Cardiac muscle cell (in vitro differentiated cells and primary cell): ENCODE measurements at regions not wholly inside any gene's neighbourhood (a gene's known extent, or its start where the extent isn't known, plus 50 kb on each side); places are given as distances from the start of the nearest gene placed in this dataset.

ENCODE experiments used
- DNase-seq, 2 donors: peaks; one replicate each; pipeline versions ENCODE4 v3.0.0 to v3.0.0-alpha.2; 2010 to 2017; ENCODE audit warnings: low read depth in 1 of 2, low spot score in 1 of 2
- H3K27ac ChIP-seq: fragments of 200-600 bp; sonication (generic); 2 replicates; pipeline ENCODE4 v1.5.1; 2016
- H3K27me3 ChIP-seq: fragments of 200-600 bp; sonication (generic); 2 replicates; pipeline ENCODE4 v1.6.0; 2016; ENCODE audit warnings: control low read depth
- H3K36me3 ChIP-seq: fragments of 200-600 bp; sonication (generic); 2 replicates; pipeline ENCODE4 v1.5.1; 2016; ENCODE audit warnings: control low read depth
- H3K4me1 ChIP-seq: fragments of 200-600 bp; sonication (generic); 2 replicates; pipeline ENCODE4 v1.8.1; 2017; ENCODE audit warnings: low read depth, mild to moderate bottlenecking, mixed run types
- H3K4me3 ChIP-seq: fragments of 200-600 bp; sonication (generic); 2 replicates; pipeline ENCODE4 v1.5.1; 2016; ENCODE audit warnings: mild to moderate bottlenecking
- H3K9me3 ChIP-seq: fragments of 200-600 bp; sonication (generic); 2 replicates; pipeline ENCODE4 v1.5.1; 2017; ENCODE audit warnings: low read depth, mild to moderate bottlenecking, control low read depth
- CTCF ChIP-seq: IDR thresholded peaks from 2 replicates; pipeline ENCODE4 v1.5.1; 2012; ENCODE audit warnings: low read depth, mild to moderate bottlenecking, low read length

GRCh38 chr11:134637091-134638015, 225.3 kb upstream of the B3GAT1 start:
- no peaks in the 10 kb centered on the region for H3K4me1 ChIP-seq
- no peaks in the 10 kb centered on the region for H3K36me3 ChIP-seq
- no peak for DNase-seq
- no peaks in the 10 kb centered on the region for H3K27me3 ChIP-seq
- H3K27ac ChIP-seq: no peak overlapping the region
- H3K9me3 ChIP-seq: no peaks in the 10 kb centered on the region
- no peak overlapping the region for H3K4me3 ChIP-seq
- no peak for TF ChIP-seq CTCF

GRCh38 chr11:134636071-134636470, 224.0 kb upstream of the B3GAT1 start:
- Histone ChIP-seq H3K27ac (no peak overlapping the region), H3K4me1 (no peaks in the 10 kb centered on the region), H3K36me3 (no peaks in the 10 kb centered on the region), H3K27me3 (no peaks in the 10 kb centered on the region), H3K4me3 (no peak overlapping the region), H3K9me3 (no peaks in the 10 kb centered on the region)
- TF ChIP-seq CTCF: no peak
- DNase-seq: no peak

- Histone ChIP-seq H3K4me1 (no peaks in the 10 kb centered on the region), H3K4me3 (no peak overlapping the region), H3K9me3 (no peaks in the 10 kb centered on the region), H3K27me3 (no peaks in the 10 kb centered on the region), H3K27ac (no peak overlapping the region), H3K36me3 (no peaks in the 10 kb centered on the region)
- DNase-seq: peak in 1 of 2 donors; percentile 41
- no peak for TF ChIP-seq CTCF
Measured at GRCh38 chr11:134634897-134635831, 223.1 kb upstream of the B3GAT1 start.

GRCh38 chr11:134633276-134633675, 221.2 kb upstream of the B3GAT1 start:
- H3K27me3 ChIP-seq: no peaks in the 10 kb centered on the region
- no peaks in the 10 kb centered on the region for H3K36me3 ChIP-seq
- no peak for DNase-seq
- H3K4me1 ChIP-seq: no peaks in the 10 kb centered on the region
- no peak for TF ChIP-seq CTCF
- H3K9me3 ChIP-seq: no peaks in the 10 kb centered on the region
- H3K27ac ChIP-seq: no peak overlapping the region
- H3K4me3 ChIP-seq: no peak overlapping the region

GRCh38 chr11:134632347-134633119, 220.5 kb upstream of the B3GAT1 start:
- H3K27ac ChIP-seq: no peak overlapping the region
- no peak overlapping the region for H3K4me3 ChIP-seq
- no peaks in the 10 kb centered on the region for H3K27me3 ChIP-seq
- H3K9me3 ChIP-seq: no peaks in the 10 kb centered on the region
- no peak for TF ChIP-seq CTCF
- no peak for DNase-seq
- H3K36me3 ChIP-seq: no peaks in the 10 kb centered on the region
- H3K4me1 ChIP-seq: no peaks in the 10 kb centered on the region
